CD4-positive, alpha-beta T cell treated with Interleukin-17A for 1 hour (primary cell): ENCODE measurements at regions not wholly inside any gene's neighbourhood (a gene's known extent, or its start where the extent isn't known, plus 50 kb on each side); places are given as distances from the start of the nearest gene placed in this dataset.

Source experiments
- DNase-seq: peaks from one replicate; pipeline ENCODE4 v3.0.0-alpha.2; 2020

DNA sequence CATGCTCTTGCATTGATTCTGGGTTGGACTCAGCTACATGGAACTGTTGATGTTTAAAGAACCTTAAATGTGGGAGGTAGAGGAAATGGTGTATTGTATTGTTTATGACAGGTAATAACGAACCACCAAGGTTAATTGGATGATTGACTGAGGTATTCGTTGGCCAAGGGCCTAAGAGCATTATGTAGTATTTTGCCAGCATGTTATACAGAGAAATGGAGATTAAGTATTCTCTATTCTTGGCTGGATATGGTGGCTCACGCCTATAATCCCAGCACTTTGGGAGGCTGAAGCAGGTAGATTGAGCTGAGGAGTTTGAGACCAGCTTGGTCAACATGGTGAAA is 59.0 kb upstream of the CDK20 start:
- DNase-seq, result no peak

DNA sequence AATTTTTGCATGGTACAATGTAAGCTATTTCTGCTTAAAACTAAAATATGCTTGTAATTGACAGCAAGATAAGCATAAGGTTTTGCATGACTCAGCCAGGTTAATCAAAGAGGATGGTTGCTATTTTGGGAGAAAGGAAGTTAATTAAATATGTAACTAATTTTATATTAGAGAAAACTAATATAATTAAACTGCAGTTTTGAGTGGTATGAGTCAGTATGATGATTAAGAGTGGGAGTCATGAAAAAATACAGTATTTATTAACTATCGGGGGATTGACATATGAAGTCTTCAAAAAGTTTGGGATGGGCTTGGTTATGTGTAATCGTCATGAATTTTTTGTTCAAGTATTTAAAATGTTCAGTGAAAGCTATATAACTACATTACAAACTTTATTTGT is 54.0 kb upstream of the CDK20 start:
- DNase-seq, result no peak

GRCh38 chr9:88026118-88026479 is 51.8 kb upstream of the CDK20 start:
- no peak for DNase-seq

GRCh38 chr9:88025411-88026117 is 51.2 kb upstream of the CDK20 start:
- no peak for DNase-seq

DNA sequence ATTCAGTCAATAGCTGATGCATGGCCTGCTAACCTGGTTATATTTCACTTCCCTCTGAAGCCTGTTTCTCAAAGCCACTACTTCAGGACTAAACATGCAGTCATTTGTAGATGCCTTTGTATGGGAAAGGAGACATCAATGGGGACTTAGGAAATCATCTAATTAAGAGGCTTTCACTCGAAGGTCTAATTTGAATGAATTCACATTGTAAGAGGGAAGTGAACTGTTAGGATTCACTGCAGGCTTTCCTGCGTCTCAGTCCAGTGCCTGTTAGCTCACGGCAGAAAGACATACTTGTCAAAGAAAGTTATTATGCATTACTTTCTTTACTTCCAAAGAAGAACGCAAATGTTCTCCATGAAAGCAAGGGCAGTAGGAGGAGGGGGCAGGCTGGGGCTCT is 50.6 kb upstream of the CDK20 start:
- DNase-seq, result no peak
